BJ (cell line): ENCODE measurements at regions not wholly inside any gene's neighbourhood (a gene's known extent, or its start where the extent isn't known, plus 50 kb on each side); places are given as distances from the start of the nearest gene placed in this dataset.

Experiments
- CTCF ChIA-PET: fragments of 350-600 bp; formaldehyde crosslinking; extraction: SDS; loops from one replicate; lab custom pipeline; 2021; ENCODE audit warnings: antibody characterized with exemption, inconsistent platforms; lab: Yijun Ruan, JAX
- POLR2A ChIA-PET: fragments of 300-600 bp; sonication (Branson Sonifier 250); formaldehyde crosslinking; extraction: SDS; loops from one replicate; lab custom pipeline; 2021; ENCODE audit warnings: antibody characterized with exemption; lab: Charles Lee
- DNase-seq: peaks from one replicate; pipeline ENCODE4 v3.0.0-alpha.2; 2011; ENCODE audit warnings: low read depth
- H3K27me3 ChIP-seq: 2 replicates; pipeline ENCODE4 v1.6.0; 2011; ENCODE audit warnings: low read length; ENCODE audit not compliant: control insufficient read depth, insufficient read depth
- H3K36me3 ChIP-seq: 2 replicates; pipeline ENCODE4 v1.5.1; 2011; ENCODE audit warnings: low read length; ENCODE audit not compliant: control insufficient read depth, insufficient read depth
- H3K4me3 ChIP-seq: 2 replicates; pipeline ENCODE4 v1.5.1; 2011; ENCODE audit warnings: low read depth, mild to moderate bottlenecking, control low read depth, low read length
- TF ChIP-seq, protein P1 (sequence below): IDR thresholded peaks from 2 replicates; pipeline ENCODE4 v1.5.1; 2011; ENCODE audit warnings: low read depth, mild to moderate bottlenecking, control low read depth, inconsistent platforms, low read length, moderate library complexity; ENCODE audit not compliant: insufficient read depth

DNA sequence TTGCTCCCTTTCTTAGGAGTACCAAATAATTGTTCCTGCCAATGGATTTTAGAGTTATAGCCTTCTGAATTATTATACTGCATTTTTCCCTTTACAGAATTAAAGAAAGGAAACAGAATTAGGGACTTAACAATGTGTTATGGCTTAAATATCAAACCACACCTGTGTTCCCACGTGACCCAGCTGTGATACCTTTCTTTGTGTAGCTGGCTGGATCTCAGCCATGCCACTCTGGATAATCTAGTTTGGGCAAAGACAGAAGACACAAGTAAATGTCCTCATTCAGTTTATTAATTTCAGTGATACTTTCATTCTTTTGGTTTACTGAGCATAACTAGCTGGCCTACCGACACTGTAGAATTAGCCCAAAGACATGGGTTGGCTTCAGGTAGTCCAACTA is 417.2 kb upstream of the ADAMTS16 start:
- DNase-seq, result no peak
- Histone ChIP-seq H3K27me3 (no peaks in the 10 kb centered on the region), H3K36me3 (no peaks in the 10 kb centered on the region), H3K4me3 (no peak overlapping the region)
- ChIA-PET POLR2A (no interaction called here), CTCF (no interaction called here)
- TF ChIP-seq, protein P1, sequence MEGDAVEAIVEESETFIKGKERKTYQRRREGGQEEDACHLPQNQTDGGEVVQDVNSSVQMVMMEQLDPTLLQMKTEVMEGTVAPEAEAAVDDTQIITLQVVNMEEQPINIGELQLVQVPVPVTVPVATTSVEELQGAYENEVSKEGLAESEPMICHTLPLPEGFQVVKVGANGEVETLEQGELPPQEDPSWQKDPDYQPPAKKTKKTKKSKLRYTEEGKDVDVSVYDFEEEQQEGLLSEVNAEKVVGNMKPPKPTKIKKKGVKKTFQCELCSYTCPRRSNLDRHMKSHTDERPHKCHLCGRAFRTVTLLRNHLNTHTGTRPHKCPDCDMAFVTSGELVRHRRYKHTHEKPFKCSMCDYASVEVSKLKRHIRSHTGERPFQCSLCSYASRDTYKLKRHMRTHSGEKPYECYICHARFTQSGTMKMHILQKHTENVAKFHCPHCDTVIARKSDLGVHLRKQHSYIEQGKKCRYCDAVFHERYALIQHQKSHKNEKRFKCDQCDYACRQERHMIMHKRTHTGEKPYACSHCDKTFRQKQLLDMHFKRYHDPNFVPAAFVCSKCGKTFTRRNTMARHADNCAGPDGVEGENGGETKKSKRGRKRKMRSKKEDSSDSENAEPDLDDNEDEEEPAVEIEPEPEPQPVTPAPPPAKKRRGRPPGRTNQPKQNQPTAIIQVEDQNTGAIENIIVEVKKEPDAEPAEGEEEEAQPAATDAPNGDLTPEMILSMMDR, result no peak

DNA sequence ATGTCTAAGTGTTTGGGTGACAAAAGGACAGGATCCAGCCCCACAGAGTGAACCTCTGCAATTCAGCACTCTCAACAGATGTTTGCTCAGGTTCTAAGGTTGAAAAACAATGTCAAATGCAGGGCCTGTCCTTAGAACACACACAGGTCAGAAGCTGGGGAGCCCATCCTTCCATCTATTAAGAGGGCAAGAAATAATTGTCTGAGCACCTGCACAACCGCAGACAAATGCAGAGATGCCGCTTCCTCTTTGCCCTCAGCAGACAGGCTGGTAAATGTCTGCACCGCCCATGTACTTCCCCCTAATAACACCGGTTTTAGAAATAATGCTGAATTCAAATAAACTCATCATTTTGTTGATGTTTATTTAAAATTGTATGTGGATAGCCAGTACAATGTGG is 414.5 kb upstream of the ADAMTS16 start:
- CTCF ChIA-PET, result no interaction called here
- TF ChIP-seq, protein P1, result no peak
- no peak for DNase-seq
- POLR2A ChIA-PET, result no interaction called here
- Histone ChIP-seq H3K36me3 (no peaks in the 10 kb centered on the region), H3K4me3 (no peak overlapping the region), H3K27me3 (no peaks in the 10 kb centered on the region)

DNA sequence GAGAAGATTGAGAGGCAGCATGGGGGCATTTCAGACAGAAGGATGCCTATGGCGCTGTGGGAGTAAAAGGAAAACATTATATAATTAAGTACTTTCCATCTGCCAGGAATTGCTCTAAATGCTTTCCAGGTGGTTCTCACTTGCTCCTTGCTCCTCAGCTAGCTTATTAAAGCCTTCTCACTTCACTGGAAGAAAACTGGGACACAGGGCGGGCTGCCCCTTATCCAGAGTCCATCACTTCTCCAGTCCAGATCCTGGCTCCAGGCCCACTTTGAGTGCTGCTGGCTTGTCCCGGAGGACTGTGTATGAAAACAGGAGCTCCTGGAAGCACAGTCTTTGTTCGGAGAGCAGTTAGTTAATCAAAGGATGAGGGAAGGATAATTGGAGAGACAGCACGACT is 409.9 kb upstream of the ADAMTS16 start:
- no peak overlapping the region for H3K4me3 ChIP-seq
- no peaks in the 10 kb centered on the region for H3K36me3 ChIP-seq
- POLR2A ChIA-PET, result no interaction called here
- DNase-seq, result no peak
- TF ChIP-seq, protein P1, result no peak
- no peaks in the 10 kb centered on the region for H3K27me3 ChIP-seq
- CTCF ChIA-PET, result no interaction called here

DNA sequence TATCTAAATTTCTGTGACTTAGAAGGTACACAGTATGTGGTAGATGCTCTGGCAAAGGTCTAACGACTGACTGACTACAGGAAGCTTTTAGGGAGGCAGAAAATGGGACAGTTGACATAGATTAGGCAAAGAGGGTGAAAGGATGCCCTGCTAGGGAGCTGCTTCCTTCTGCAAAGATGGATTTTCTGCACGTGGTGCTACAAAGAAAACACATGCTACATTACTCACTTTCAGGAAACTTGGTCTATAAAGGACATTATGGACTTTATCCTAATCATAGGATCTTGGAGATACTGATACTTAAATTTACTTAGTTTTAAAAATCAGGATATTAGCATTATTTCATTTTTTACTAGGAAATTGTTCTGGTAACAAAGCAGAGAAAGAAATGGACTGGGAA is 405.8 kb upstream of the ADAMTS16 start:
- Histone ChIP-seq H3K27me3 (no peaks in the 10 kb centered on the region), H3K36me3 (no peaks in the 10 kb centered on the region), H3K4me3 (no peak overlapping the region)
- DNase-seq, result no peak
- TF ChIP-seq, protein P1, result no peak
- ChIA-PET CTCF (no interaction called here), POLR2A (no interaction called here)

DNA sequence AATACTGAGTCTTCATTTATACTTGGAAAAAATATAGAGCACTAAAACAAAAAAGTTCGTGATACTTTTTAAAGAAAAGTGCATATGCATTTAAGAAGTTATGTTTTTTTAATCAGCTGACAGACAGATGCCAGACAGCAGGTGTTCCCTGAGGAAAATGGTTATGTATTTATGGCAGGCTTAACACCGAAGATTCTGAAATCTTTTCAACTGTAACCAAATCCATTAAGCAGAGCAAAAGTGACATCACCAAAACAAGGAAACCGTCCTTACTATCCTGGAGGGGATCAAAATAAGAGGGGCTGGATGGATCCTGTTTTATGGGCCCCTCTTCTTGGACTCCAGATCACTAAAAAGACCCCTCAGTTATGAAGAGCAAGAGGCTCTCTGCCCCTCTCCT is 404.9 kb upstream of the ADAMTS16 start:
- DNase-seq, result no peak
- TF ChIP-seq, protein P1, result no peak
- Histone ChIP-seq H3K27me3 (no peaks in the 10 kb centered on the region), H3K36me3 (no peaks in the 10 kb centered on the region), H3K4me3 (no peak overlapping the region)
- POLR2A ChIA-PET, result no interaction called here
- CTCF ChIA-PET, result no interaction called here
